ENCODE measurements at regions not wholly inside any gene's neighbourhood (a gene's known extent, or its start where the extent isn't known, plus 50 kb on each side); places are given as distances from the start of the nearest gene placed in this dataset.

DNA sequence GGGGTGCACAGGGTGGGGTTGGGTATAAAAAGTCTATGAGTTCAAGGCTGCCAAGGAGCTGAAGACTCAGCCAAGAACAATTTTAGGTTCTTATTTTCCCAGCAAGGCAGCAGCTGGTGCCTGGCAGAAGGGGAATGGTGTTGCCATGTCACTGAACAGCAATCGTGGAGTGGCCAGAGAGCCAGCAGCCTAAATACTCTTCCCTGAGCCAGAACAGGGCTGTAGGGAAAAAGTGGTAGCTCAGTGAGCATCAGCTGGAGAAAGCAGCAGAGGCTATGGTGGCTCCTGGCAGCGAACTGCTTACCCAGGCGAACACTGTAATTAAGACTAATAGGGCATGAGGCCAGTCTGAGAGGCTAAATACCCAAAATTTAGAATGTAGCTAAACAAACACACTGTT, 334.9 kb downstream of the RMST start (continued):
- TF ChIP-seq, protein P1, sequence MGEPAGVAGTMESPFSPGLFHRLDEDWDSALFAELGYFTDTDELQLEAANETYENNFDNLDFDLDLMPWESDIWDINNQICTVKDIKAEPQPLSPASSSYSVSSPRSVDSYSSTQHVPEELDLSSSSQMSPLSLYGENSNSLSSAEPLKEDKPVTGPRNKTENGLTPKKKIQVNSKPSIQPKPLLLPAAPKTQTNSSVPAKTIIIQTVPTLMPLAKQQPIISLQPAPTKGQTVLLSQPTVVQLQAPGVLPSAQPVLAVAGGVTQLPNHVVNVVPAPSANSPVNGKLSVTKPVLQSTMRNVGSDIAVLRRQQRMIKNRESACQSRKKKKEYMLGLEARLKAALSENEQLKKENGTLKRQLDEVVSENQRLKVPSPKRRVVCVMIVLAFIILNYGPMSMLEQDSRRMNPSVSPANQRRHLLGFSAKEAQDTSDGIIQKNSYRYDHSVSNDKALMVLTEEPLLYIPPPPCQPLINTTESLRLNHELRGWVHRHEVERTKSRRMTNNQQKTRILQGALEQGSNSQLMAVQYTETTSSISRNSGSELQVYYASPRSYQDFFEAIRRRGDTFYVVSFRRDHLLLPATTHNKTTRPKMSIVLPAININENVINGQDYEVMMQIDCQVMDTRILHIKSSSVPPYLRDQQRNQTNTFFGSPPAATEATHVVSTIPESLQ (CRISPR knock-in tag; IDR thresholded peaks at IDR 0.05): no peak
- TF ChIP-seq ETV1 (tag; conservative IDR thresholded peaks at IDR 0.05; ENCODE audit: low read depth): no peak
- no peak for TF ChIP-seq BCL6 (CRISPR knock-in tag; IDR thresholded peaks at IDR 0.05)
- TF ChIP-seq MCM3 (IDR thresholded peaks at IDR 0.05): no peak
- TF ChIP-seq, protein P2, sequence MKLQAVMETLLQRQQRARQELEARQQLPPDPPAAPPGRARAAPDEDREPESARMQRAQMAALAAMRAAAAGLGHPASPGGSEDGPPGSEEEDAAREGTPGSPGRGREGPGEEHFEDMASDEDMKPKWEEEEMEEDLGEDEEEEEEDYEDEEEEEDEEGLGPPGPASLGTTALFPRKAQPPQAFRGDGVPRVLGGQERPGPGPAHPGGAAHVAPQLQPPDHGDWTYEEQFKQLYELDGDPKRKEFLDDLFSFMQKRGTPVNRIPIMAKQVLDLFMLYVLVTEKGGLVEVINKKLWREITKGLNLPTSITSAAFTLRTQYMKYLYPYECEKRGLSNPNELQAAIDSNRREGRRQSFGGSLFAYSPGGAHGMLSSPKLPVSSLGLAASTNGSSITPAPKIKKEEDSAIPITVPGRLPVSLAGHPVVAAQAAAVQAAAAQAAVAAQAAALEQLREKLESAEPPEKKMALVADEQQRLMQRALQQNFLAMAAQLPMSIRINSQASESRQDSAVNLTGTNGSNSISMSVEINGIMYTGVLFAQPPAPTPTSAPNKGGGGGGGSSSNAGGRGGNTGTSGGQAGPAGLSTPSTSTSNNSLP (IDR thresholded peaks at IDR 0.05; ENCODE audit: borderline replicate concordance, low read depth, low read length): no peak
- TF ChIP-seq, protein P3, sequence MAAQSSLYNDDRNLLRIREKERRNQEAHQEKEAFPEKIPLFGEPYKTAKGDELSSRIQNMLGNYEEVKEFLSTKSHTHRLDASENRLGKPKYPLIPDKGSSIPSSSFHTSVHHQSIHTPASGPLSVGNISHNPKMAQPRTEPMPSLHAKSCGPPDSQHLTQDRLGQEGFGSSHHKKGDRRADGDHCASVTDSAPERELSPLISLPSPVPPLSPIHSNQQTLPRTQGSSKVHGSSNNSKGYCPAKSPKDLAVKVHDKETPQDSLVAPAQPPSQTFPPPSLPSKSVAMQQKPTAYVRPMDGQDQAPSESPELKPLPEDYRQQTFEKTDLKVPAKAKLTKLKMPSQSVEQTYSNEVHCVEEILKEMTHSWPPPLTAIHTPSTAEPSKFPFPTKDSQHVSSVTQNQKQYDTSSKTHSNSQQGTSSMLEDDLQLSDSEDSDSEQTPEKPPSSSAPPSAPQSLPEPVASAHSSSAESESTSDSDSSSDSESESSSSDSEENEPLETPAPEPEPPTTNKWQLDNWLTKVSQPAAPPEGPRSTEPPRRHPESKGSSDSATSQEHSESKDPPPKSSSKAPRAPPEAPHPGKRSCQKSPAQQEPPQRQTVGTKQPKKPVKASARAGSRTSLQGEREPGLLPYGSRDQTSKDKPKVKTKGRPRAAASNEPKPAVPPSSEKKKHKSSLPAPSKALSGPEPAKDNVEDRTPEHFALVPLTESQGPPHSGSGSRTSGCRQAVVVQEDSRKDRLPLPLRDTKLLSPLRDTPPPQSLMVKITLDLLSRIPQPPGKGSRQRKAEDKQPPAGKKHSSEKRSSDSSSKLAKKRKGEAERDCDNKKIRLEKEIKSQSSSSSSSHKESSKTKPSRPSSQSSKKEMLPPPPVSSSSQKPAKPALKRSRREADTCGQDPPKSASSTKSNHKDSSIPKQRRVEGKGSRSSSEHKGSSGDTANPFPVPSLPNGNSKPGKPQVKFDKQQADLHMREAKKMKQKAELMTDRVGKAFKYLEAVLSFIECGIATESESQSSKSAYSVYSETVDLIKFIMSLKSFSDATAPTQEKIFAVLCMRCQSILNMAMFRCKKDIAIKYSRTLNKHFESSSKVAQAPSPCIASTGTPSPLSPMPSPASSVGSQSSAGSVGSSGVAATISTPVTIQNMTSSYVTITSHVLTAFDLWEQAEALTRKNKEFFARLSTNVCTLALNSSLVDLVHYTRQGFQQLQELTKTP (IDR thresholded peaks at IDR 0.05; ENCODE audit: low read depth in 1 of 2, partially characterized antibody in 2 of 2): no peak
- TF ChIP-seq SMAD2 (IDR thresholded peaks at IDR 0.05; ENCODE audit: low read depth, low read length): no peak
- no peak for TF ChIP-seq ZNF224 (CRISPR knock-in tag; IDR thresholded peaks at IDR 0.05)
- no peak for TF ChIP-seq POLR2H (tag; IDR thresholded peaks at IDR 0.05; ENCODE audit: low read depth)
- no peak for TF ChIP-seq SNIP1 (IDR thresholded peaks at IDR 0.05; ENCODE audit: low read depth)
- TF ChIP-seq, protein P4, sequence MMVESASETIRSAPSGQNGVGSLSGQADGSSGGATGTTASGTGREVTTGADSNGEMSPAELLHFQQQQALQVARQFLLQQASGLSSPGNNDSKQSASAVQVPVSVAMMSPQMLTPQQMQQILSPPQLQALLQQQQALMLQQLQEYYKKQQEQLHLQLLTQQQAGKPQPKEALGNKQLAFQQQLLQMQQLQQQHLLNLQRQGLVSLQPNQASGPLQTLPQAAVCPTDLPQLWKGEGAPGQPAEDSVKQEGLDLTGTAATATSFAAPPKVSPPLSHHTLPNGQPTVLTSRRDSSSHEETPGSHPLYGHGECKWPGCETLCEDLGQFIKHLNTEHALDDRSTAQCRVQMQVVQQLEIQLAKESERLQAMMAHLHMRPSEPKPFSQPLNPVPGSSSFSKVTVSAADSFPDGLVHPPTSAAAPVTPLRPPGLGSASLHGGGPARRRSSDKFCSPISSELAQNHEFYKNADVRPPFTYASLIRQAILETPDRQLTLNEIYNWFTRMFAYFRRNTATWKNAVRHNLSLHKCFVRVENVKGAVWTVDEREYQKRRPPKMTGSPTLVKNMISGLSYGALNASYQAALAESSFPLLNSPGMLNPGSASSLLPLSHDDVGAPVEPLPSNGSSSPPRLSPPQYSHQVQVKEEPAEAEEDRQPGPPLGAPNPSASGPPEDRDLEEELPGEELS (CRISPR knock-in tag; IDR thresholded peaks at IDR 0.05; ENCODE audit: borderline replicate concordance): no peak
- TF ChIP-seq, protein P5, sequence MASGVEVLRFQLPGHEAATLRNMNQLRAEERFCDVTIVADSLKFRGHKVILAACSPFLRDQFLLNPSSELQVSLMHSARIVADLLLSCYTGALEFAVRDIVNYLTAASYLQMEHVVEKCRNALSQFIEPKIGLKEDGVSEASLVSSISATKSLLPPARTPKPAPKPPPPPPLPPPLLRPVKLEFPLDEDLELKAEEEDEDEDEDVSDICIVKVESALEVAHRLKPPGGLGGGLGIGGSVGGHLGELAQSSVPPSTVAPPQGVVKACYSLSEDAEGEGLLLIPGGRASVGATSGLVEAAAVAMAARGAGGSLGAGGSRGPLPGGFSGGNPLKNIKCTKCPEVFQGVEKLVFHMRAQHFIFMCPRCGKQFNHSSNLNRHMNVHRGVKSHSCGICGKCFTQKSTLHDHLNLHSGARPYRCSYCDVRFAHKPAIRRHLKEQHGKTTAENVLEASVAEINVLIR (CRISPR knock-in tag; IDR thresholded peaks at IDR 0.05): no peak
- TF ChIP-seq, protein P6, sequence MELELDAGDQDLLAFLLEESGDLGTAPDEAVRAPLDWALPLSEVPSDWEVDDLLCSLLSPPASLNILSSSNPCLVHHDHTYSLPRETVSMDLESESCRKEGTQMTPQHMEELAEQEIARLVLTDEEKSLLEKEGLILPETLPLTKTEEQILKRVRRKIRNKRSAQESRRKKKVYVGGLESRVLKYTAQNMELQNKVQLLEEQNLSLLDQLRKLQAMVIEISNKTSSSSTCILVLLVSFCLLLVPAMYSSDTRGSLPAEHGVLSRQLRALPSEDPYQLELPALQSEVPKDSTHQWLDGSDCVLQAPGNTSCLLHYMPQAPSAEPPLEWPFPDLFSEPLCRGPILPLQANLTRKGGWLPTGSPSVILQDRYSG (tag; conservative IDR thresholded peaks at IDR 0.05; ENCODE audit: low read depth): no peak

All from K562 (cell line).